Osteocyte (in vitro differentiated cells): ENCODE measurements at regions not wholly inside any gene's neighbourhood (a gene's known extent, or its start where the extent isn't known, plus 50 kb on each side); places are given as distances from the start of the nearest gene placed in this dataset.

Experiments
- DNase-seq: peaks from one replicate; pipeline ENCODE4 v3.0.0; 2021; ENCODE audit warnings: mixed read lengths; ENCODE audit not compliant: unreplicated experiment; ENCODE audit errors: extremely low spot score
- H3K27ac Mint-ChIP-seq: one replicate; pipeline ENCODE4 v1.8.0; 2021; ENCODE audit warnings: mild to moderate bottlenecking, mixed read lengths; ENCODE audit not compliant: unreplicated experiment
- H3K27me3 Mint-ChIP-seq: one replicate; pipeline ENCODE4 v1.8.0; 2021; ENCODE audit warnings: mixed read lengths; ENCODE audit not compliant: unreplicated experiment
- H3K36me3 Mint-ChIP-seq: one replicate; pipeline ENCODE4 v1.8.0; 2021; ENCODE audit warnings: mixed read lengths; ENCODE audit not compliant: unreplicated experiment
- H3K4me1 Mint-ChIP-seq: one replicate; pipeline ENCODE4 v1.8.0; 2021; ENCODE audit warnings: mixed read lengths; ENCODE audit not compliant: unreplicated experiment
- H3K4me3 Mint-ChIP-seq: one replicate; pipeline ENCODE4 v1.8.0; 2021; ENCODE audit warnings: mild to moderate bottlenecking, moderate library complexity, mixed read lengths; ENCODE audit not compliant: unreplicated experiment
- H3K9me3 Mint-ChIP-seq: one replicate; pipeline ENCODE4 v1.8.0; 2021; ENCODE audit warnings: mixed read lengths; ENCODE audit not compliant: unreplicated experiment
- CTCF ChIP-seq: fragments of 200-600 bp; sonication (generic); IDR thresholded peaks from 2 replicates; pipeline ENCODE4 v1.5.0; 2021; ENCODE audit warnings: antibody characterized with exemption, mild to moderate bottlenecking, moderate library complexity

DNA sequence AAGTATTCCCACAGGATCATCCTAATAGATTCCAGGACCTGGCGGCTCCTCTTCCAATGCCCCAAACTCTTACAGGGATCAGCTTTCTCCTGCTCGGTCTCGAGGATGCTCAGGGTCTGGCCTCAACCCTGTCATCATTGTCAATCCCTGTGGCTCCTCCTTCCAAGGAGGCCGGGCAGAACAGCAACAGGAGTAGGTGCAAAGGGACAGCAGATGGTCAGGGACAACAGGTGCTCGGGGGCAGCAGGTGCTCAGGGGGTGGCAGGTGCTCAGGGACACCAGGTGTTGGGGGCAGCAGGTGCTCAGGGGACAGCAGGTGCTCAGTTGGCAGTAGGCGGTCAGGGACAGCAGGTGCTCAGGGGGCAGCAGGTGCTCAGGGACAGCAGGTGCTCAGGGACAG, 84.8 kb downstream of the TTLL2 start:
- DNase-seq = no peak
- no peak overlapping the region for H3K4me3 Mint-ChIP-seq
- H3K27ac Mint-ChIP-seq = no peak overlapping the region
- H3K27me3 Mint-ChIP-seq = peaks cover 22% of the 10 kb centered on the region
- H3K4me1 Mint-ChIP-seq = no peaks in the 10 kb centered on the region
- H3K36me3 Mint-ChIP-seq = no peaks in the 10 kb centered on the region
- no peaks in the 10 kb centered on the region for H3K9me3 Mint-ChIP-seq
- TF ChIP-seq CTCF = no peak

DNA sequence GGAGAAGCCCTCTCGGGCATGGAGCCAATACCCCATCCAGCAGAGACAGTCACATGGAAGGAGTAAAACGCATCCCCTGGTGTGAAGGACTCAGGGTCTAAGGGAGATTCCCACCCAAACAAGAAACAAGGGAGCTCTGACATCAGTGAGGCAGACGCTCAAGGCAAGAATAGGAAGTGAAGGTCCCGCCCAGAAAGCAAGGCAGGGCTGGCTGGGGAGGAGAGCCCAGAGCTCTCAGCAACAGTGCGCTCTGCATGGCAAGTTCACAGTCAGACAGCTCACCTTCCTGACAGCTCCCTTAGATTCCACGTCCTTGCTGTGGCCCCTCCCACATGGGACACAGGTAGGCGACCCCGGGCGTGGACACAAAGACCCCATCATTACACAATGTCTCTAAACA, 85.6 kb downstream of the TTLL2 start:
- H3K27me3 Mint-ChIP-seq = peaks cover 22% of the 10 kb centered on the region
- H3K27ac Mint-ChIP-seq = no peak overlapping the region
- no peaks in the 10 kb centered on the region for H3K4me1 Mint-ChIP-seq
- H3K4me3 Mint-ChIP-seq = no peak overlapping the region
- DNase-seq = no peak
- H3K9me3 Mint-ChIP-seq = no peaks in the 10 kb centered on the region
- H3K36me3 Mint-ChIP-seq = no peaks in the 10 kb centered on the region
- TF ChIP-seq CTCF = no peak

GRCh38 chr6:167412506-167412905, 87.6 kb downstream of the TTLL2 start:
- H3K9me3 Mint-ChIP-seq = no peaks in the 10 kb centered on the region
- peaks cover 29% of the 10 kb centered on the region for H3K27me3 Mint-ChIP-seq

DNA sequence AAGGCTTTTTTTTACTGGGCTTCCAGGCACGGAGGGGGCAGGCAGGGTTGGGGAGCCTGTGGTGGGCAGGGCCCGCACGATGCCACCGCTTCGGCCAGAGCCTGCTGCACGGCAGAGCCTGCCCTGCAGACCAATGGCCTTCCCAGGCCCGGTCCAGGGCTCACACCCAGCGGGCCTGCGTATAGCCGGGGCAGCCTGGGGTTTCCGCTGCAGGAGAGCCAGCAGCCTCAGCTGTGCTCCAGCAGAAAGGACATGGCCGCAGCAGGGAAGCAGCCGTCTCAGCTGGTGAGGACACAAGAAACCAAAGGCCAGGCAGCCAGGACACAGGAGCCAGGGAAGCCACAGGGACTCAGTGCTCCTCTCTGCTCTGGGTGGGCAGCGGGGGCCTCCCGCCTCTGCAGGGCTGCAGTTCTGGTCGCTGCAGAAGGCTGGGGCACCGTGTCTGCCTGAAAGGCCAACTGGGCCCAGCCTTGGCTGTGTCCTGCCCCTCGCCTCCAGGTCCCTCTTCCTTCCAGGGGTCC, 90.6 kb downstream of the TTLL2 start:
- no peaks in the 10 kb centered on the region for H3K4me1 Mint-ChIP-seq
- peak; percentile 83 for DNase-seq
- H3K27me3 Mint-ChIP-seq = peaks cover 51% of the 10 kb centered on the region
- no peak overlapping the region for H3K27ac Mint-ChIP-seq
- H3K36me3 Mint-ChIP-seq = no peaks in the 10 kb centered on the region
- no peak overlapping the region for H3K4me3 Mint-ChIP-seq
- no peak for TF ChIP-seq CTCF
- no peaks in the 10 kb centered on the region for H3K9me3 Mint-ChIP-seq

More at GRCh38 chr6:167412506-167412905, 87.6 kb downstream of the TTLL2 start:
- H3K4me1 Mint-ChIP-seq = no peaks in the 10 kb centered on the region
- H3K36me3 Mint-ChIP-seq = no peaks in the 10 kb centered on the region
- no peak overlapping the region for H3K4me3 Mint-ChIP-seq
- H3K27ac Mint-ChIP-seq = no peak overlapping the region
- TF ChIP-seq CTCF = no peak
- DNase-seq = no peak

- Mint-ChIP-seq H3K4me3 (no peak overlapping the region), H3K9me3 (no peaks in the 10 kb centered on the region), H3K36me3 (no peaks in the 10 kb centered on the region), H3K27ac (no peak overlapping the region), H3K27me3 (peaks cover 42% of the 10 kb centered on the region), H3K4me1 (no peaks in the 10 kb centered on the region)
- DNase-seq = peak; percentile 59
- TF ChIP-seq CTCF = no peak
Measured at GRCh38 chr6:167416676-167417430, 92.0 kb downstream of the TTLL2 start.
